GM23338 (cell line): ENCODE measurements at regions not wholly inside any gene's neighbourhood (a gene's known extent, or its start where the extent isn't known, plus 50 kb on each side); places are given as distances from the start of the nearest gene placed in this dataset.

ENCODE experiments used
- ATAC-seq: fragments of 200-7000 bp; cut with Tn5 transposase; 3 replicates; pipeline ENCODE4 v1.9.1; 2020
- DNase-seq: peaks from one replicate; pipeline ENCODE4 v3.0.0-alpha.2; 2015; ENCODE audit warnings: low spot score
- H2AFZ ChIP-seq: fragments of 200-600 bp; sonication (generic); 2 replicates; pipeline ENCODE4 v1.8.0; 2016; ENCODE audit warnings: antibody characterized with exemption, mild to moderate bottlenecking, moderate library complexity
- H3F3A ChIP-seq: fragments of 200-600 bp; sonication (generic); replicated peaks from 2 replicates; pipeline ENCODE4 v1.8.0; 2017; ENCODE audit warnings: antibody characterized with exemption, mixed run types, low read depth
- H3K27ac ChIP-seq: fragments of 200-600 bp; sonication (generic); 2 replicates; pipeline ENCODE4 v1.6.1; 2016; ENCODE audit warnings: low read depth
- H3K27me3 ChIP-seq: fragments of 200-600 bp; sonication (generic); 2 replicates; pipeline ENCODE4 v1.8.0; 2016; ENCODE audit warnings: mild to moderate bottlenecking, mixed run types, moderate library complexity; ENCODE audit not compliant: insufficient read depth
- H3K36me3 ChIP-seq: fragments of 200-600 bp; sonication (generic); 2 replicates; pipeline ENCODE4 v1.8.0; 2016; ENCODE audit warnings: mild to moderate bottlenecking; ENCODE audit not compliant: insufficient read depth
- H3K4me1 ChIP-seq: fragments of 200-600 bp; sonication (generic); 2 replicates; pipeline ENCODE4 v1.8.0; 2016; ENCODE audit warnings: mild to moderate bottlenecking, moderate library complexity; ENCODE audit not compliant: insufficient read depth
- H3K4me2 ChIP-seq: fragments of 200-600 bp; sonication (generic); 2 replicates; pipeline ENCODE4 v1.7.1; 2017; ENCODE audit warnings: mixed run types
- H3K4me3 ChIP-seq: fragments of 200-600 bp; sonication (generic); 2 replicates; pipeline ENCODE4 v1.6.1; 2016; ENCODE audit warnings: mixed run types
- H3K79me2 ChIP-seq: fragments of 200-600 bp; sonication (generic); replicated peaks from 2 replicates; pipeline ENCODE4 v1.8.0; 2017; ENCODE audit warnings: mild to moderate bottlenecking; ENCODE audit not compliant: insufficient read depth
- H3K9me2 ChIP-seq: fragments of 200-600 bp; sonication (generic); 2 replicates; pipeline ENCODE4 v1.8.0; 2017; ENCODE audit not compliant: insufficient read depth
- H4K20me1 ChIP-seq: fragments of 200-600 bp; sonication (generic); replicated peaks from 2 replicates; pipeline ENCODE4 v1.8.0; 2017; ENCODE audit warnings: mild to moderate bottlenecking; ENCODE audit not compliant: insufficient read depth
- H3K27ac Mint-ChIP-seq: 2 replicates; pipeline ENCODE4 v1.8.0; 2020; ENCODE audit warnings: inconsistent platforms, mild to moderate bottlenecking, moderate library complexity, mixed read lengths
- H3K27me3 Mint-ChIP-seq: 3 replicates; pipeline ENCODE4 v1.8.0; 2022; ENCODE audit warnings: low read depth, mild to moderate bottlenecking, moderate library complexity, mixed read lengths, inconsistent platforms; ENCODE audit not compliant: insufficient read depth, poor library complexity
- H3K36me3 Mint-ChIP-seq: 3 replicates; pipeline ENCODE4 v1.8.0; 2021; ENCODE audit warnings: low read depth, mild to moderate bottlenecking, inconsistent platforms, moderate library complexity, mixed read lengths
- H3K4me1 Mint-ChIP-seq: 3 replicates; pipeline ENCODE4 v1.8.0; 2020; ENCODE audit warnings: mild to moderate bottlenecking, inconsistent platforms, mixed read lengths
- H3K4me3 Mint-ChIP-seq: 3 replicates; pipeline ENCODE4 v1.8.0; 2021; ENCODE audit warnings: moderate library complexity, mild to moderate bottlenecking, inconsistent platforms, mixed read lengths
- H3K9me3 Mint-ChIP-seq: 3 replicates; pipeline ENCODE4 v1.8.0; 2020; ENCODE audit warnings: moderate library complexity, mild to moderate bottlenecking, inconsistent platforms, mixed read lengths
- CREB1 ChIP-seq: fragments of 250-450 bp; sonication (Bioruptor Pico); IDR thresholded peaks from 2 replicates; pipeline ENCODE4 v1.5.0; 2020; ENCODE audit warnings: low read depth, mild to moderate bottlenecking, moderate library complexity
- EZH2phosphoT487 ChIP-seq: fragments of 200-600 bp; sonication (generic); IDR thresholded peaks from one replicate; pipeline ENCODE4 v1.8.1; 2018; ENCODE audit warnings: antibody characterized with exemption; ENCODE audit not compliant: unreplicated experiment
- JUNB ChIP-seq: IDR thresholded peaks from one replicate; pipeline ENCODE4 v1.6.1; 2016; ENCODE audit warnings: antibody characterized with exemption; ENCODE audit not compliant: unreplicated experiment
- POLR2AphosphoS5 ChIP-seq: IDR thresholded peaks from 2 replicates; pipeline ENCODE4 v1.6.1; 2016; ENCODE audit warnings: antibody characterized with exemption, low read depth
- STAT1 ChIP-seq: IDR thresholded peaks from one replicate; pipeline ENCODE4 v1.6.1; 2016; ENCODE audit warnings: antibody characterized with exemption; ENCODE audit not compliant: unreplicated experiment
- ZNF114 ChIP-seq: fragments of 250-450 bp; sonication (Bioruptor Pico); IDR thresholded peaks from 2 replicates; pipeline ENCODE4 v1.5.0; 2020; ENCODE audit warnings: mild to moderate bottlenecking, moderate library complexity
- ZNF331 ChIP-seq: fragments of 250-450 bp; sonication (Bioruptor Pico); IDR thresholded peaks from 2 replicates; pipeline ENCODE4 v1.5.0; 2020; ENCODE audit warnings: low read depth, mild to moderate bottlenecking, moderate library complexity
- TF ChIP-seq, protein P1 (sequence below), 2 experiments: fragments of 200-600 bp in 1 of 2; sonication (generic) in 1 of 2; conservative IDR thresholded peaks; 2 replicates each; pipeline versions ENCODE4 v1.5.1 to v1.6.1; 2016 to 2017; ENCODE audit warnings: antibody characterized with exemption in 2 of 2, low read depth in 2 of 2, mild to moderate bottlenecking in 2 of 2, moderate library complexity in 1 of 2
- TF ChIP-seq, protein P2 (sequence below): IDR thresholded peaks from one replicate; pipeline ENCODE4 v1.6.1; 2018; ENCODE audit warnings: antibody characterized with exemption; ENCODE audit not compliant: unreplicated experiment
- TF ChIP-seq, protein P3 (sequence below): fragments of 250-450 bp; sonication (Bioruptor Pico); IDR thresholded peaks from 2 replicates; pipeline ENCODE4 v1.5.0; 2020; ENCODE audit warnings: mild to moderate bottlenecking, moderate library complexity

DNA sequence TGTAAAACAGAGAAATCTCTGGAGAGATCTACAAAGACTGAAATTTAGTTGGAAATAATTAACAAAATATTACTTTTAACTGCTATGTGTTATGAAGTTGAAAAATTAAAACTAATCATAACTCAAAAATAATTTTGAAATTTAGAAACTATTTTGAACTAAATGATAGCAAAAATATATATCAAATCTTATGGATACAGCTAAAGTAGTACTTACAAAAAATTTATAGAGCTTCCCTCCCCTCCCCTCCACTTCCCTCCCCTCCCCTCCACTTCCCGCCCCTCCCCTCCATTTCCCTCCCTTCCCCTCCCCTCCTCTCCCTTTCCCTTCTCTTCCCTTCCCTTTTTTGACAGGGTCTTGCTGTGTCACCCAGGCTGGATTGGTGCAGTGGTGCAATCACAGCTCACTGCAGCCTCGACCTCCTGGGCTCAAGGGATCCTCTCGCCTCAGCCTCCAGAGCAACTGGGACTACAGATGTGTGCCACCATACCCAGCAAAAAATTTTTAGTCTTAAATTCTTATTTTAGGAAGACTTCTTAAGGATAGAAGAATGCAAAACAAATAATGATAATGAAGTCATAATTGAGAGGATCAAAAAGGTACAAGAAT is 87.2 kb upstream of the RGS17 start:
- Histone ChIP-seq H3K4me3 (no peak overlapping the region), H2AFZ (no peak overlapping the region), H3F3A (no peaks in the 10 kb centered on the region), H3K27ac (no peak overlapping the region), H4K20me1 (no peaks in the 10 kb centered on the region), H3K27me3 (no peaks in the 10 kb centered on the region), H3K4me1 (no peaks in the 10 kb centered on the region), H3K36me3 (no peaks in the 10 kb centered on the region), H3K4me2 (no peak overlapping the region), H3K79me2 (no peaks in the 10 kb centered on the region), H3K9me2 (0 out of 2 replicates have a peak, but pooled peaks cover 3% of the 10 kb centered on the region)
- TF ChIP-seq, protein P1, sequence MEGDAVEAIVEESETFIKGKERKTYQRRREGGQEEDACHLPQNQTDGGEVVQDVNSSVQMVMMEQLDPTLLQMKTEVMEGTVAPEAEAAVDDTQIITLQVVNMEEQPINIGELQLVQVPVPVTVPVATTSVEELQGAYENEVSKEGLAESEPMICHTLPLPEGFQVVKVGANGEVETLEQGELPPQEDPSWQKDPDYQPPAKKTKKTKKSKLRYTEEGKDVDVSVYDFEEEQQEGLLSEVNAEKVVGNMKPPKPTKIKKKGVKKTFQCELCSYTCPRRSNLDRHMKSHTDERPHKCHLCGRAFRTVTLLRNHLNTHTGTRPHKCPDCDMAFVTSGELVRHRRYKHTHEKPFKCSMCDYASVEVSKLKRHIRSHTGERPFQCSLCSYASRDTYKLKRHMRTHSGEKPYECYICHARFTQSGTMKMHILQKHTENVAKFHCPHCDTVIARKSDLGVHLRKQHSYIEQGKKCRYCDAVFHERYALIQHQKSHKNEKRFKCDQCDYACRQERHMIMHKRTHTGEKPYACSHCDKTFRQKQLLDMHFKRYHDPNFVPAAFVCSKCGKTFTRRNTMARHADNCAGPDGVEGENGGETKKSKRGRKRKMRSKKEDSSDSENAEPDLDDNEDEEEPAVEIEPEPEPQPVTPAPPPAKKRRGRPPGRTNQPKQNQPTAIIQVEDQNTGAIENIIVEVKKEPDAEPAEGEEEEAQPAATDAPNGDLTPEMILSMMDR (conservative IDR thresholded peaks at IDR 0.05; ENCODE audit: low read depth in 2 of 2) = no peak
- TF ChIP-seq STAT1 (no peak), EZH2phosphoT487 (no peak), CREB1 (CRISPR knock-in tag) (no peak), JUNB (no peak), POLR2AphosphoS5 (no peak), ZNF114 (CRISPR knock-in tag) (no peak), ZNF331 (CRISPR knock-in tag) (no peak)
- TF ChIP-seq, protein P2, sequence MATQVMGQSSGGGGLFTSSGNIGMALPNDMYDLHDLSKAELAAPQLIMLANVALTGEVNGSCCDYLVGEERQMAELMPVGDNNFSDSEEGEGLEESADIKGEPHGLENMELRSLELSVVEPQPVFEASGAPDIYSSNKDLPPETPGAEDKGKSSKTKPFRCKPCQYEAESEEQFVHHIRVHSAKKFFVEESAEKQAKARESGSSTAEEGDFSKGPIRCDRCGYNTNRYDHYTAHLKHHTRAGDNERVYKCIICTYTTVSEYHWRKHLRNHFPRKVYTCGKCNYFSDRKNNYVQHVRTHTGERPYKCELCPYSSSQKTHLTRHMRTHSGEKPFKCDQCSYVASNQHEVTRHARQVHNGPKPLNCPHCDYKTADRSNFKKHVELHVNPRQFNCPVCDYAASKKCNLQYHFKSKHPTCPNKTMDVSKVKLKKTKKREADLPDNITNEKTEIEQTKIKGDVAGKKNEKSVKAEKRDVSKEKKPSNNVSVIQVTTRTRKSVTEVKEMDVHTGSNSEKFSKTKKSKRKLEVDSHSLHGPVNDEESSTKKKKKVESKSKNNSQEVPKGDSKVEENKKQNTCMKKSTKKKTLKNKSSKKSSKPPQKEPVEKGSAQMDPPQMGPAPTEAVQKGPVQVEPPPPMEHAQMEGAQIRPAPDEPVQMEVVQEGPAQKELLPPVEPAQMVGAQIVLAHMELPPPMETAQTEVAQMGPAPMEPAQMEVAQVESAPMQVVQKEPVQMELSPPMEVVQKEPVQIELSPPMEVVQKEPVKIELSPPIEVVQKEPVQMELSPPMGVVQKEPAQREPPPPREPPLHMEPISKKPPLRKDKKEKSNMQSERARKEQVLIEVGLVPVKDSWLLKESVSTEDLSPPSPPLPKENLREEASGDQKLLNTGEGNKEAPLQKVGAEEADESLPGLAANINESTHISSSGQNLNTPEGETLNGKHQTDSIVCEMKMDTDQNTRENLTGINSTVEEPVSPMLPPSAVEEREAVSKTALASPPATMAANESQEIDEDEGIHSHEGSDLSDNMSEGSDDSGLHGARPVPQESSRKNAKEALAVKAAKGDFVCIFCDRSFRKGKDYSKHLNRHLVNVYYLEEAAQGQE = no peak
- TF ChIP-seq, protein P3, sequence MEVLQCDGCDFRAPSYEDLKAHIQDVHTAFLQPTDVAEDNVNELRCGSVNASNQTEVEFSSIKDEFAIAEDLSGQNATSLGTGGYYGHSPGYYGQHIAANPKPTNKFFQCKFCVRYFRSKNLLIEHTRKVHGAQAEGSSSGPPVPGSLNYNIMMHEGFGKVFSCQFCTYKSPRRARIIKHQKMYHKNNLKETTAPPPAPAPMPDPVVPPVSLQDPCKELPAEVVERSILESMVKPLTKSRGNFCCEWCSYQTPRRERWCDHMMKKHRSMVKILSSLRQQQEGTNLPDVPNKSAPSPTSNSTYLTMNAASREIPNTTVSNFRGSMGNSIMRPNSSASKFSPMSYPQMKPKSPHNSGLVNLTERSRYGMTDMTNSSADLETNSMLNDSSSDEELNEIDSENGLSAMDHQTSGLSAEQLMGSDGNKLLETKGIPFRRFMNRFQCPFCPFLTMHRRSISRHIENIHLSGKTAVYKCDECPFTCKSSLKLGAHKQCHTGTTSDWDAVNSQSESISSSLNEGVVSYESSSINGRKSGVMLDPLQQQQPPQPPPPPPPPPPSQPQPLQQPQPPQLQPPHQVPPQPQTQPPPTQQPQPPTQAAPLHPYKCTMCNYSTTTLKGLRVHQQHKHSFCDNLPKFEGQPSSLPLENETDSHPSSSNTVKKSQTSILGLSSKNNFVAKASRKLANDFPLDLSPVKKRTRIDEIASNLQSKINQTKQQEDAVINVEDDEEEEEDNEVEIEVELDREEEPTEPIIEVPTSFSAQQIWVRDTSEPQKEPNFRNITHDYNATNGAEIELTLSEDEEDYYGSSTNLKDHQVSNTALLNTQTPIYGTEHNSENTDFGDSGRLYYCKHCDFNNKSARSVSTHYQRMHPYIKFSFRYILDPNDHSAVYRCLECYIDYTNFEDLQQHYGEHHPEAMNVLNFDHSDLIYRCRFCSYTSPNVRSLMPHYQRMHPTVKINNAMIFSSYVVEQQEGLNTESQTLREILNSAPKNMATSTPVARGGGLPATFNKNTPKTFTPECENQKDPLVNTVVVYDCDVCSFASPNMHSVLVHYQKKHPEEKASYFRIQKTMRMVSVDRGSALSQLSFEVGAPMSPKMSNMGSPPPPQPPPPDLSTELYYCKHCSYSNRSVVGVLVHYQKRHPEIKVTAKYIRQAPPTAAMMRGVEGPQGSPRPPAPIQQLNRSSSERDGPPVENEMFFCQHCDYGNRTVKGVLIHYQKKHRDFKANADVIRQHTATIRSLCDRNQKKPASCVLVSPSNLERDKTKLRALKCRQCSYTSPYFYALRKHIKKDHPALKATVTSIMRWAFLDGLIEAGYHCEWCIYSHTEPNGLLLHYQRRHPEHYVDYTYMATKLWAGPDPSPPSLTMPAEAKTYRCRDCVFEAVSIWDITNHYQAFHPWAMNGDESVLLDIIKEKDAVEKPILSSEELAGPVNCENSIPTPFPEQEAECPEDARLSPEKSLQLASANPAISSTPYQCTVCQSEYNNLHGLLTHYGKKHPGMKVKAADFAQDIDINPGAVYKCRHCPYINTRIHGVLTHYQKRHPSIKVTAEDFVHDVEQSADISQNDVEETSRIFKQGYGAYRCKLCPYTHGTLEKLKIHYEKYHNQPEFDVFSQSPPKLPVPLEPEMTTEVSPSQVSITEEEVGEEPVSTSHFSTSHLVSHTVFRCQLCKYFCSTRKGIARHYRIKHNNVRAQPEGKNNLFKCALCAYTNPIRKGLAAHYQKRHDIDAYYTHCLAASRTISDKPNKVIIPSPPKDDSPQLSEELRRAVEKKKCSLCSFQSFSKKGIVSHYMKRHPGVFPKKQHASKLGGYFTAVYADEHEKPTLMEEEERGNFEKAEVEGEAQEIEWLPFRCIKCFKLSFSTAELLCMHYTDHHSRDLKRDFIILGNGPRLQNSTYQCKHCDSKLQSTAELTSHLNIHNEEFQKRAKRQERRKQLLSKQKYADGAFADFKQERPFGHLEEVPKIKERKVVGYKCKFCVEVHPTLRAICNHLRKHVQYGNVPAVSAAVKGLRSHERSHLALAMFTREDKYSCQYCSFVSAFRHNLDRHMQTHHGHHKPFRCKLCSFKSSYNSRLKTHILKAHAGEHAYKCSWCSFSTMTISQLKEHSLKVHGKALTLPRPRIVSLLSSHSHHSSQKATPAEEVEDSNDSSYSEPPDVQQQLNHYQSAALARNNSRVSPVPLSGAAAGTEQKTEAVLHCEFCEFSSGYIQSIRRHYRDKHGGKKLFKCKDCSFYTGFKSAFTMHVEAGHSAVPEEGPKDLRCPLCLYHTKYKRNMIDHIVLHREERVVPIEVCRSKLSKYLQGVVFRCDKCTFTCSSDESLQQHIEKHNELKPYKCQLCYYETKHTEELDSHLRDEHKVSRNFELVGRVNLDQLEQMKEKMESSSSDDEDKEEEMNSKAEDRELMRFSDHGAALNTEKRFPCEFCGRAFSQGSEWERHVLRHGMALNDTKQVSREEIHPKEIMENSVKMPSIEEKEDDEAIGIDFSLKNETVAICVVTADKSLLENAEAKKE = no peak
- Mint-ChIP-seq H3K4me3 (no peak overlapping the region), H3K27ac (no peak overlapping the region), H3K9me3 (no peaks in the 10 kb centered on the region), H3K27me3 (no peaks in the 10 kb centered on the region), H3K4me1 (no peaks in the 10 kb centered on the region), H3K36me3 (no peaks in the 10 kb centered on the region)
- DNase-seq (no peak), ATAC-seq (no peak)
